NOMO-1 treated with dmso at 0.1 percent for 144 hours (cell line): ENCODE measurements at regions not wholly inside any gene's neighbourhood (a gene's known extent, or its start where the extent isn't known, plus 50 kb on each side); places are given as distances from the start of the nearest gene placed in this dataset.

ENCODE experiments used
- DNase-seq: peaks from one replicate; lab custom pipeline; 2025; ENCODE audit not compliant: unreplicated experiment; lab: John Stamatoyannopoulos, UW

GRCh38 chr11:27860811-27861210, 160.6 kb upstream of the BDNF start:
- DNase-seq, result no peak

- DNase-seq, result no peak
These were observed 158.6 kb upstream of the BDNF start for GRCh38 chr11:27858866-27859265.

- no peak for DNase-seq
These were observed 157.3 kb upstream of the BDNF start for GRCh38 chr11:27857588-27857987.

- peak; percentile 52 for DNase-seq
These were observed 156.8 kb upstream of the BDNF start for GRCh38 chr11:27857014-27857413.

GRCh38 chr11:27848423-27848822, 148.2 kb upstream of the BDNF start:
- no peak for DNase-seq

GRCh38 chr11:27847496-27847895, 147.2 kb upstream of the BDNF start:
- DNase-seq, result no peak

GRCh38 chr11:27842290-27842689, 142.0 kb upstream of the BDNF start:
- no peak for DNase-seq

- DNase-seq, result no peak
These were observed 140.8 kb upstream of the BDNF start for GRCh38 chr11:27841023-27841422.

- DNase-seq, result no peak
These were observed 139.1 kb upstream of the BDNF start for GRCh38 chr11:27839226-27839913.

GRCh38 chr11:27838674-27839073, 138.4 kb upstream of the BDNF start:
- DNase-seq, result no peak

- no peak for DNase-seq
These were observed 137.8 kb upstream of the BDNF start for GRCh38 chr11:27837895-27838563.

- DNase-seq, result no peak
These were observed 130.0 kb upstream of the BDNF start for GRCh38 chr11:27830206-27830605.

- no peak for DNase-seq
These were observed 120.0 kb upstream of the BDNF start for GRCh38 chr11:27820249-27820648.

- no peak for DNase-seq
These were observed 115.9 kb upstream of the BDNF start for GRCh38 chr11:27816197-27816596.

- DNase-seq, result no peak
These were observed 112.1 kb upstream of the BDNF start for GRCh38 chr11:27812341-27812740.

GRCh38 chr11:27807596-27807995, 107.3 kb upstream of the BDNF start:
- no peak for DNase-seq

- DNase-seq, result no peak
These were observed 105.9 kb upstream of the BDNF start for GRCh38 chr11:27806122-27806521.

GRCh38 chr11:27795955-27796861, 96.0 kb upstream of the BDNF start:
- DNase-seq, result no peak

GRCh38 chr11:27786864-27787263, 86.6 kb upstream of the BDNF start:
- DNase-seq, result no peak

GRCh38 chr11:27786331-27786730, 86.1 kb upstream of the BDNF start:
- no peak for DNase-seq

- no peak for DNase-seq
These were observed 83.6 kb upstream of the BDNF start for GRCh38 chr11:27783701-27784355.
